Lower leg skin (tissue), 3 donors: ENCODE measurements at regions not wholly inside any gene's neighbourhood (a gene's known extent, or its start where the extent isn't known, plus 50 kb on each side); places are given as distances from the start of the nearest gene placed in this dataset.

Source experiments
- POLR2A ChIP-seq, 2 donors: fragments of 450-650 bp; IDR thresholded peaks; one replicate each; pipeline ENCODE4 v1.6.1; 2016 to 2017; ENCODE audit warnings: antibody characterized with exemption in 2 of 2, mild to moderate bottlenecking in 1 of 2, moderate library complexity in 1 of 2
- TF ChIP-seq, protein P1 (sequence below), 3 donors: fragments of 450-650 bp; IDR thresholded peaks; one replicate each; pipeline ENCODE4 v1.5.1; 2016; ENCODE audit warnings: antibody characterized with exemption in 3 of 3, mild to moderate bottlenecking in 3 of 3, moderate library complexity in 2 of 3

DNA sequence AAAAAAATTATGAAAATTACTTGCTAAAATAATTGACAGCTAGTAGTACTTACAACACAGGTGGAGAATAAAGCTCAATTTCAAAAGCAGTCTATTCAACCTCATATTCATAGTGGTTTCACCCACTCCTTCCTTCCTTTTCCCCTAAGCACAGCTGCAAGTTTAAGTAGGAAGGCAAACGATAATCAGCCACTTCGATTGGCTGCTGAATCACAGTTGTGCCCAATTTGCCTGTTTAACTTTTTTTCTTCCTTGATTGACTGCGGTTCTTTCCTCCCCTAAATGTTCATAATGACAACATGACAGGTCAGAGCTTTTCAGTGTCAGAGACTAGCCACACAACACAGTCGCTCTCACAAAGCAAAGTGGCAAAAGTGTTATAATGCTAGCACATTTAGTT, 468.0 kb upstream of the GBE1 start:
- TF ChIP-seq, protein P1, sequence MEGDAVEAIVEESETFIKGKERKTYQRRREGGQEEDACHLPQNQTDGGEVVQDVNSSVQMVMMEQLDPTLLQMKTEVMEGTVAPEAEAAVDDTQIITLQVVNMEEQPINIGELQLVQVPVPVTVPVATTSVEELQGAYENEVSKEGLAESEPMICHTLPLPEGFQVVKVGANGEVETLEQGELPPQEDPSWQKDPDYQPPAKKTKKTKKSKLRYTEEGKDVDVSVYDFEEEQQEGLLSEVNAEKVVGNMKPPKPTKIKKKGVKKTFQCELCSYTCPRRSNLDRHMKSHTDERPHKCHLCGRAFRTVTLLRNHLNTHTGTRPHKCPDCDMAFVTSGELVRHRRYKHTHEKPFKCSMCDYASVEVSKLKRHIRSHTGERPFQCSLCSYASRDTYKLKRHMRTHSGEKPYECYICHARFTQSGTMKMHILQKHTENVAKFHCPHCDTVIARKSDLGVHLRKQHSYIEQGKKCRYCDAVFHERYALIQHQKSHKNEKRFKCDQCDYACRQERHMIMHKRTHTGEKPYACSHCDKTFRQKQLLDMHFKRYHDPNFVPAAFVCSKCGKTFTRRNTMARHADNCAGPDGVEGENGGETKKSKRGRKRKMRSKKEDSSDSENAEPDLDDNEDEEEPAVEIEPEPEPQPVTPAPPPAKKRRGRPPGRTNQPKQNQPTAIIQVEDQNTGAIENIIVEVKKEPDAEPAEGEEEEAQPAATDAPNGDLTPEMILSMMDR (IDR thresholded peaks at IDR 0.05), result no peak
- TF ChIP-seq POLR2A (IDR thresholded peaks at IDR 0.05), result no peak
